Renal cortical epithelial cell (primary cell): ENCODE measurements at regions not wholly inside any gene's neighbourhood (a gene's known extent, or its start where the extent isn't known, plus 50 kb on each side); places are given as distances from the start of the nearest gene placed in this dataset.

Experiments
- DNase-seq: peaks from one replicate; pipeline ENCODE4 v3.0.0-alpha.2; 2011; ENCODE audit warnings: low read depth

GRCh38 chr3:87044409-87044808 is 53.5 kb upstream of the VGLL3 start:
- no peak for DNase-seq

GRCh38 chr3:87041191-87041590 is 50.2 kb upstream of the VGLL3 start:
- no peak for DNase-seq
